Head of caudate nucleus (tissue), 42 donors: ENCODE measurements at regions not wholly inside any gene's neighbourhood (a gene's known extent, or its start where the extent isn't known, plus 50 kb on each side); places are given as distances from the start of the nearest gene placed in this dataset.
"Not testable (repeated sequence)": the region's sequence is repeated elsewhere in the genome, so short reads cannot be mapped to it uniquely, and the experiment has no call there.

Experiments
- DNase-seq, 42 donors: peaks; one replicate each; pipeline versions ENCODE4 v3.0.0 to v3.0.0-alpha.2; 2020 to 2021; ENCODE audit warnings: mixed read lengths in 7 of 42
- intact Hi-C: fragments of 100-400 bp; cut with DNase I; formaldehyde crosslinking; loops from one replicate; pipeline ENCODE4 v1.15.0; 2022

- DNase-seq: no peak
- intact Hi-C loops: no loop called here
These were observed 607.4 kb upstream of the TMPRSS15 start for GRCh38 chr21:19010996-19011395.

- intact Hi-C loops: no loop called here
- no peak for DNase-seq
These were observed 607.9 kb upstream of the TMPRSS15 start for GRCh38 chr21:19011451-19011850.

GRCh38 chr21:19013916-19014315 is 610.3 kb upstream of the TMPRSS15 start:
- DNase-seq: no peak
- intact Hi-C loops: no loop called here

DNA sequence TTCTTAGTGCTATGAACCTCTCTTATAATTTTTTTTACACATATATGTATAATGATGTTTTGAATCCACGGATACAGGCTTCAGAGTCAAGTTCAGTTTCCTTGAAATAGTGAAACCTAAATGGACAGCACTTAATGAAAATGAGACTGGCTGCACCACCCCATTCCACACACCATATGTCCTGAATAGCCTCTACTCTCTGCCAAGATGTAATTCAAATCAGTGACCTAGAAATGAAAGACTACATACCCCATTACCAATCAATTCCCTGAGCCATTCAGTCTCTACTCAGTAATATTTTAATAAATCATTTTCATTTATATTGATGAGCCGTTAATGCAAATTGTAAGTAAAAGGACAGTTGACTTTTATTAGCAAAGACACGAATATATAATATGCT is 614.9 kb upstream of the TMPRSS15 start:
- no peak for DNase-seq
- intact Hi-C loops: no loop called here

GRCh38 chr21:19022978-19023377 is 619.4 kb upstream of the TMPRSS15 start:
- intact Hi-C loops: no loop called here

DNA sequence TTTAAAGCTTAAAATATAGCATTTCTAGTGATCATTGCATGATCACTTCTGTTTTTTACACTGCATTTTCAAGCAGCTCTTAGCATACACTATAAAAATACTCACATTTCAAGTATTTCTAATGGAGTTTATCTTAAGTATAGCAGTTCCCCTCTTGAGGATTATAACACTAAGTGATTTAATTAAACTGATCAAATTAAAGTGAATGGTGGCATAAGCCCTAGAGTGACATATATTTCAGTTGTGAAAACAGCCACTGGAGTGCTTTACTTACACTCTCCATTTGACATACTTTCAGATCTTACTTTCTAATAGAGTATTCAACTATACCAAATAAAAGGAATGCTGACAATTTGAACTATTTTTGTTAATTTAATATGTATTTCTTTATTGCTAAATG is 623.3 kb upstream of the TMPRSS15 start:
- DNase-seq: no peak
- intact Hi-C loops: no loop called here

More at GRCh38 chr21:19022978-19023377, 619.4 kb upstream of the TMPRSS15 start:
- DNase-seq: no peak

- intact Hi-C loops: no loop called here
- no peak for DNase-seq
These were observed 626.2 kb upstream of the TMPRSS15 start for GRCh38 chr21:19029816-19030215.

GRCh38 chr21:19031953-19032352 is 628.4 kb upstream of the TMPRSS15 start:
- intact Hi-C loops: no loop called here
- DNase-seq: no peak

- intact Hi-C loops: no loop called here
- no peak for DNase-seq
These were observed 630.5 kb upstream of the TMPRSS15 start for GRCh38 chr21:19034041-19034440.

DNA sequence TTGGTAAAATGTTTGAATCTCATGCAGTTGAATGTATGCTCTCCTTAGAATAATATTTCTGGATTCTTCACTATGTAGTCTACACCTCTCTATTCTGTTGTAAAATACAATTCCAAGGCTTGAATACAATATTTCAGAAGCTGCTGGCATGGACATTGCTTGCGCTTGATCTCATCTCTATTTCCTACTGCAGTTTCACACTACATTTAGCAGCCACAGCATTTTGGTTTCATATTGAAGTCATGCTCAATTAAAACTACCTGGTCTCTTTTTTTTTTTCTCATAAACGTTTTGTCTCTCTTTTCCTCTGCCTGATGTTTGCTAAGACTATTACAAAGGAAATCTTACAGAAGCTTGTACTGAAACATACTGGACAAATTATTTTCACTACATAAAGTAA is 631.0 kb upstream of the TMPRSS15 start:
- intact Hi-C loops: no loop called here
- no peak for DNase-seq

DNA sequence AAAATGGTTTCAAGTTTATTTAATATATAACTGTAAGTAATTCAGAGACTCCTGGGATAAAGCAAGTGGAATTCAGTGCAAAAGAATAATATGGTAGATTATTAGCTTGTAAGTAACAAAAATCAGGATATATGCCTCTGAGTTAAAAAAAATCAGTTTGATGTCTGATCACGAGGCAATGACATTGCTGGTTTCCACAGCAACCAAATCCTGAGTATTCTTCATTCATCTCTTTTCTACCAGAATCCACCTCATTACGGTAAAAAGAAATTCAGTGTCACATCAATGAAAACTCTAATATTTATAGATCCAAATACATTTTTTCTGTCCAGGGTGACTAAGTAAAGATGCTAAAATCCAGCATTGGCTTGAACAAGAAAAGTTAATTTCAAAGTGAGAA is 642.3 kb upstream of the TMPRSS15 start:
- peak in 8 of 42 donors; percentile 1 to 39 (median 10) for DNase-seq
- intact Hi-C loops: no loop called here

GRCh38 chr21:19048098-19048672 is 644.6 kb upstream of the TMPRSS15 start:
- intact Hi-C loops: no loop called here
- no peak for DNase-seq

DNA sequence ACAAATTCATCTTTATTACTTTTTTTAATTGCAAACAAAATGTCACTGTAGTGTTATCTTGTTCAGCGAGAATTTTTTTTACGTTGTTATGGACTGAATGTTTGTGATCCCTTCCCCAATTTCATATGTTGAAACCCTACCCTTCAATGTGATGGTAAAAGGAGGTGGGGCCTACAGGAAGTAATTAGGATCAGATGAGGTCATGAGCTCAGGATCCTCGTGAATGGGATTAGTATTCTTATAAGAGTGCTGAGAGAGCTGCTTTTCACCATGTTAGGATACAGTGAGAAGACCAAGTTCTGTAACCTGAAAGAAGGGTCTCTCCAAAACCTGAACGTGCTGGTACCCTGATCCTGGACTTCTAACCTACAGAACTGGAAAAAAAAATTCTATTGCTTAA is 646.0 kb upstream of the TMPRSS15 start:
- intact Hi-C loops: no loop called here

GRCh38 chr21:19065164-19065563 is 661.6 kb upstream of the TMPRSS15 start:
- intact Hi-C loops: no loop called here
- DNase-seq: no peak

More for the DNA sequence above, 646.0 kb upstream of the TMPRSS15 start:
- no peak for DNase-seq

GRCh38 chr21:19076031-19076430 is 672.4 kb upstream of the TMPRSS15 start:
- intact Hi-C loops: no loop called here
- no peak for DNase-seq

DNA sequence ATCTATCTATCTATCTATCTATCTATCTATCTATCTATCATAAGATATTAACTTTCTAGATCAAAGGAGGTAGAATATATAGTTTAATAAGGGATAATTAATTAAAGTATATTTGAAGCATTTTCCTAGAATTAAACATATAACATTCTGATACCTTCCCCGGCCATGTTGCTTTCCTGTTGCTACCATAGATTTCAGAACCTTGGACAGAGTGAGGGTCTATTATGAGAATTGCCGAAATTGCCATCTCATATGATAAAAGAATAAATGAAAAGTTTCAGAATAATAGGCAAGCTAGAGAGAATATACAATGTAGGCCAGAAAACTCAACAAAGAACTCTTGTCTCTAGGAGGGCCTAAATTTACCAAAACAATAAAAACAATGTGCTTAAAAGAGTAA is 706.1 kb upstream of the TMPRSS15 start:
- intact Hi-C loops: no loop called here
- no peak for DNase-seq

DNA sequence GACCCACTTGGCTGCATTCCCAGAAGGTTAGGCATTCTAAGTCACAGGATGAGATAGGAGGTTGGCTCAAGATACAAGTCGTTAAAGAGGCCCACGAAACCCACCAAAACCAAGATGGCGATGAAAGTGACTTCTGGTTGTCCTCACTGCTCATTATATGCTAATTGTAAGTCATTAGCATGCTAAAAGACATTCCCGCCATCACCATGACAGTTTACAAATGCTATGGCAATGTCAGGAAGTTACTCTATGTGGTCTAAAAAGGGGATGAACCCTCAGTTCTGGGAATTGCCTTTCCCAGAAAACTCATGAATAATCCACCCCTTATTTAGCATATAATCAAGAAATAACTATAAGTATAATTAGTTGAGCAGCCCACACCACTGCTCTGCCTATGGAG is 715.7 kb upstream of the TMPRSS15 start:
- intact Hi-C loops, DNase-seq: not testable (repeated sequence)

GRCh38 chr21:19120591-19120990 is 717.0 kb upstream of the TMPRSS15 start:
- no peak for DNase-seq
- intact Hi-C loops: no loop called here

DNA sequence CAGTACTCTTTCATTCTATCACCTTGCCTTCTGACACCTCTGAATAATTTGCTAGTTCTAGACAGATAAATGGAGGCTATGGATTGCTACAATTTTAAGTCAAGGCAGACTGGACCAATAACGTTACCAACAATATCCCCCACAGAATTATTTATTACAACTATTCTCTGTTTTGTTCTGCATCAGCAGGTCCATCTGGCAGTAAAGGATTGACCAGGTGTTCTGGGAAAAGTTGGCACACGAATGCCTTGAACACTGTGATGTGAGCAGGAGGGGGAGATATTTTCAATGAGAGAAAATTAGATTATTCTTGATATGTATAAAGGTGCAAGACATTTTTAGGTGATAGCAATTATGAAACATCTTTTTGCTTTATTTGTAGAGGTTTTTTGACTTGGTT is 718.8 kb upstream of the TMPRSS15 start:
- DNase-seq: no peak
- intact Hi-C loops: no loop called here

DNA sequence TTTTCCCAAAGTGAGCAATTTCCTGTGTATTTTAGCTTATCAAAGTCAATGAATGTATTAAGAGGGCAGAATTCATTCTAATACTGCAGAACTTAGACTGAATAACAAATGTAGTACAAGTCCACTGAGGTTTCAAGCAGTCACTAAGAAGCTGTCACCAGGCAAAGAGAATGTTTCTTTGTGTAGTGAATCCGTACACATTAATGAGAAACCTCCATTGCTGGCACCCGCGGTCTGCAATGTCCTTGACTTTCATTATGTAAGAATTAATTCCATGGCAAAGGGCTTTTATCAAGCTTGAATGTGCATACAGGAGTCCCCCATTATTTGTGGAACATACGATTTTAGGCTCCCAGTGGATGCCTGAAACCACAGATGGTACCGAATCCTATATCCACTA is 719.5 kb upstream of the TMPRSS15 start:
- intact Hi-C loops: no loop called here
- DNase-seq: peak in 1 of 42 donors; percentile 1

DNA sequence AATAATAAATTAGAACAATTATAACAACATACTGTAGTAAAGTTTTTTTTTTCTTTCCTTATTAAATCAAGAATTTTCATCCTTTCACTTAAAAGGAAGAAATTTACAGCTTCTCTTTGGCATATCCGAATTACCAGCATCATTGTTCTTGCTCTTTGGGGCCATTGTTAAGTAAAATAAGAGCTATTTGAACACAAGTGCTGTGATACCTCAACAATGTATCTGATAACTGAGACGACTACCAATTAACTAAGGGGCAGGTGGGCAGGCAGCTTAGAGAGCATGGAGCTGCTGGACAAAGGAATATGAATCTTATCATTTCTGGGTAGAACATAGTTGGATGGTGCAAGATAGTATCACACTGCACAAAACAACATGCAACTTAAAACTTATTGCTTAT is 719.9 kb upstream of the TMPRSS15 start:
- no peak for DNase-seq
- intact Hi-C loops: no loop called here

GRCh38 chr21:19124691-19125090 is 721.1 kb upstream of the TMPRSS15 start:
- no peak for DNase-seq
- intact Hi-C loops: no loop called here
